ENCODE measurements at regions not wholly inside any gene's neighbourhood (a gene's known extent, or its start where the extent isn't known, plus 50 kb on each side); places are given as distances from the start of the nearest gene placed in this dataset.
"Not testable (repeated sequence)": the region's sequence is repeated elsewhere in the genome, so short reads cannot be mapped to it uniquely, and the experiment has no call there.

- no peak for DNase-seq (ENCODE audit: low read depth in 2 of 2)
Measured at GRCh38 chr12:69028941-69029729, 96.2 kb upstream of the CPM start.

- no peak for DNase-seq (ENCODE audit: low read depth in 2 of 2)
Measured at GRCh38 chr12:69030321-69030720, 97.3 kb upstream of the CPM start.

GRCh38 chr12:69036533-69036932 is 103.6 kb upstream of the CPM start:
- DNase-seq (ENCODE audit: low read depth in 2 of 2), result no peak

GRCh38 chr12:69036999-69037398 is 104.0 kb upstream of the CPM start:
- DNase-seq (ENCODE audit: low read depth in 2 of 2), result no peak

GRCh38 chr12:69039911-69040310 is 106.9 kb upstream of the CPM start:
- DNase-seq (ENCODE audit: low read depth in 2 of 2), result no peak

GRCh38 chr12:69042557-69042956 is 109.6 kb upstream of the CPM start:
- DNase-seq (ENCODE audit: low read depth in 2 of 2), result no peak

- no peak for DNase-seq (ENCODE audit: low read depth in 2 of 2)
Measured at GRCh38 chr12:69042970-69043369, 110.0 kb upstream of the CPM start.

- no peak for DNase-seq (ENCODE audit: low read depth in 2 of 2)
Measured at GRCh38 chr12:69044887-69045286, 111.9 kb upstream of the CPM start.

GRCh38 chr12:69045430-69045829 is 112.5 kb upstream of the CPM start:
- no peak for DNase-seq (ENCODE audit: low read depth in 2 of 2)

GRCh38 chr12:69046363-69046762 is 113.4 kb upstream of the CPM start:
- DNase-seq (ENCODE audit: low read depth in 2 of 2), result no peak

GRCh38 chr12:69046920-69047319 is 113.9 kb upstream of the CPM start:
- DNase-seq (ENCODE audit: low read depth in 2 of 2), result no peak

- DNase-seq (ENCODE audit: low read depth in 2 of 2), result no peak
Measured at GRCh38 chr12:69047990-69048389, 115.0 kb upstream of the CPM start.

- DNase-seq (ENCODE audit: low read depth in 2 of 2), result not testable (repeated sequence)
Measured at GRCh38 chr12:69049855-69050254, 116.9 kb upstream of the CPM start.

GRCh38 chr12:69052613-69053408 is 119.8 kb upstream of the CPM start:
- DNase-seq (ENCODE audit: low read depth in 2 of 2), result peak; percentile 24 to 52

- DNase-seq (ENCODE audit: low read depth in 2 of 2), result no peak
Measured at GRCh38 chr12:69054343-69055056, 121.5 kb upstream of the CPM start.

GRCh38 chr12:69055280-69055679 is 122.3 kb upstream of the CPM start:
- no peak for DNase-seq (ENCODE audit: low read depth in 2 of 2)

- no peak for DNase-seq (ENCODE audit: low read depth in 2 of 2)
Measured at GRCh38 chr12:69055706-69056105, 122.7 kb upstream of the CPM start.

GRCh38 chr12:69056743-69057515 is 124.0 kb upstream of the CPM start:
- no peak for DNase-seq (ENCODE audit: low read depth in 2 of 2)

- no peak for DNase-seq (ENCODE audit: low read depth in 2 of 2)
Measured at GRCh38 chr12:69057742-69058141, 124.8 kb upstream of the CPM start.

GRCh38 chr12:69059465-69060457 is 126.8 kb upstream of the CPM start:
- DNase-seq (ENCODE audit: low read depth in 2 of 2), result peak in 1 of 2 donors; percentile 18

Measured in stimulated activated CD4-positive, alpha-beta T cell treated with anti-CD3 and anti-CD28 coated beads, Interleukin-4, amount 100 ng/mL, for 48 hours (primary cell).